ENCODE measurements at regions not wholly inside any gene's neighbourhood (a gene's known extent, or its start where the extent isn't known, plus 50 kb on each side); places are given as distances from the start of the nearest gene placed in this dataset.
A peak's percentile ranks its signal among the peaks of the same experiment; 100 is the strongest.

- peaks cover 0 to 6% (median 0%) of the 10 kb centered on the region in 5 experiments for H3K9me3 ChIP-seq (ENCODE audit: control extremely low read depth in 1 of 5, control insufficient read depth in 4 of 5, insufficient read depth in 2 of 5, low read depth in 1 of 5, low read length in 4 of 5)
- H3K27ac ChIP-seq (ENCODE audit: insufficient read depth in 1 of 2, low read depth in 1 of 2, low read length in 2 of 2, poor library complexity in 1 of 2, severe bottlenecking in 2 of 2), result no peak overlapping the region
- 93% methylated on average over 3 of the region's 7 CpGs for WGBS (ENCODE audit: insufficient coverage)
- DNase-seq, result no peak
- ChIA-PET CTCF (no interaction called here), POLR2A (no interaction called here)
- no peak overlapping the region for H3K4me3 ChIP-seq (ENCODE audit: control insufficient read depth in 1 of 7, extremely low read depth in 1 of 7, insufficient read depth in 4 of 7, low read depth in 2 of 7, low read length in 6 of 7)
- no peaks in the 10 kb centered on the region for H3K27me3 ChIP-seq (replicated peaks in 2 of 5; ENCODE audit: control insufficient read depth in 4 of 5, insufficient read depth in 5 of 5, low read length in 4 of 5)
- no peaks in the 10 kb centered on the region for H3K36me3 ChIP-seq (ENCODE audit: control insufficient read depth in 4 of 4, insufficient read depth in 4 of 4, low read length in 3 of 4)
- no peaks in the 10 kb centered on the region for H3K4me1 ChIP-seq (ENCODE audit: control extremely low read depth in 1 of 4, control insufficient read depth in 4 of 4, insufficient read depth in 4 of 4, low read length in 3 of 4)
Measured at GRCh38 chr13:31610270-31610998, 128.9 kb upstream of the RXFP2 start.

DNA sequence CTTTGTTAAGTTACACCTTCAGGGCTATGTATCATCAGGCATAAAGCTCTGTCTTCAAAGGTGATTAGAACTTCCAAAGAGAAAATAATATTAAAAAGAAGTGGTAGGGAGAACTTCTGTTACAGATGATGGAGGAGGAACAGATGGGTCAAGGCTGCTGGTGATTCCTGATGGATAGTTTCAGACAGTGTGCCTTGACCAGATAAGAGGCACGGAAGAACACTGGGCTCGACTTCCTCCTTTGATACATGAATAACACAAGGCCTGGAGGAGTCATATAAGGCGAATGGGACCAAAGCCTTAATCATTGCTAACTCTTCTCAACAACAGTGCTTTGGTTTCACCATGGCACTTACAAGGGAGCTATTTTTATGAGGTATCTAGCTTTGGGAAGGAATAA lies 128.1 kb upstream of the RXFP2 start:
- DNase-seq, result no peak
- 70% methylated on average over 2 of the region's 3 CpGs for WGBS (ENCODE audit: insufficient coverage)
- H3K9me3 ChIP-seq (ENCODE audit: control extremely low read depth in 1 of 5, control insufficient read depth in 4 of 5, insufficient read depth in 2 of 5, low read depth in 1 of 5, low read length in 4 of 5), result peaks cover 0 to 6% (median 0%) of the 10 kb centered on the region in 5 experiments

GRCh38 chr13:31614073-31614472 lies 125.3 kb upstream of the RXFP2 start:
- H3K4me3 ChIP-seq (ENCODE audit: control insufficient read depth in 1 of 7, extremely low read depth in 1 of 7, insufficient read depth in 4 of 7, low read depth in 2 of 7, low read length in 6 of 7), result no peak overlapping the region
- ChIA-PET CTCF (no interaction called here), POLR2A (no interaction called here)
- WGBS (ENCODE audit: insufficient coverage), result 79% methylated on average over 3 of the region's 3 CpGs
- no peaks in the 10 kb centered on the region for H3K27me3 ChIP-seq (replicated peaks in 2 of 5; ENCODE audit: control insufficient read depth in 4 of 5, insufficient read depth in 5 of 5, low read length in 4 of 5)
- H3K4me1 ChIP-seq (ENCODE audit: control extremely low read depth in 1 of 4, control insufficient read depth in 4 of 4, insufficient read depth in 4 of 4, low read length in 3 of 4), result no peaks in the 10 kb centered on the region
- no peak overlapping the region for H3K27ac ChIP-seq (ENCODE audit: insufficient read depth in 1 of 2, low read depth in 1 of 2, low read length in 2 of 2, poor library complexity in 1 of 2, severe bottlenecking in 2 of 2)
- peaks cover 0 to 6% (median 0%) of the 10 kb centered on the region in 5 experiments for H3K9me3 ChIP-seq (ENCODE audit: control extremely low read depth in 1 of 5, control insufficient read depth in 4 of 5, insufficient read depth in 2 of 5, low read depth in 1 of 5, low read length in 4 of 5)
- DNase-seq, result no peak
- no peaks in the 10 kb centered on the region for H3K36me3 ChIP-seq (ENCODE audit: control insufficient read depth in 4 of 4, insufficient read depth in 4 of 4, low read length in 3 of 4)

More for the DNA sequence above, 128.1 kb upstream of the RXFP2 start:
- Histone ChIP-seq H3K4me1 (ENCODE audit: control extremely low read depth in 1 of 4, control insufficient read depth in 4 of 4, insufficient read depth in 4 of 4, low read length in 3 of 4) (no peaks in the 10 kb centered on the region), H3K4me3 (ENCODE audit: control insufficient read depth in 1 of 7, extremely low read depth in 1 of 7, insufficient read depth in 4 of 7, low read depth in 2 of 7, low read length in 6 of 7) (no peak overlapping the region), H3K27ac (ENCODE audit: insufficient read depth in 1 of 2, low read depth in 1 of 2, low read length in 2 of 2, poor library complexity in 1 of 2, severe bottlenecking in 2 of 2) (no peak overlapping the region), H3K36me3 (ENCODE audit: control insufficient read depth in 4 of 4, insufficient read depth in 4 of 4, low read length in 3 of 4) (no peaks in the 10 kb centered on the region), H3K27me3 (replicated peaks in 2 of 5; ENCODE audit: control insufficient read depth in 4 of 5, insufficient read depth in 5 of 5, low read length in 4 of 5) (no peaks in the 10 kb centered on the region)
- CTCF ChIA-PET, result no interaction called here
- POLR2A ChIA-PET, result no interaction called here

GRCh38 chr13:31614704-31615103 lies 124.6 kb upstream of the RXFP2 start:
- no peak overlapping the region for H3K27ac ChIP-seq (ENCODE audit: insufficient read depth in 1 of 2, low read depth in 1 of 2, low read length in 2 of 2, poor library complexity in 1 of 2, severe bottlenecking in 2 of 2)
- peaks cover 0 to 6% (median 0%) of the 10 kb centered on the region in 5 experiments for H3K9me3 ChIP-seq (ENCODE audit: control extremely low read depth in 1 of 5, control insufficient read depth in 4 of 5, insufficient read depth in 2 of 5, low read depth in 1 of 5, low read length in 4 of 5)
- no peaks in the 10 kb centered on the region for H3K36me3 ChIP-seq (ENCODE audit: control insufficient read depth in 4 of 4, insufficient read depth in 4 of 4, low read length in 3 of 4)
- no peak overlapping the region for H3K4me3 ChIP-seq (ENCODE audit: control insufficient read depth in 1 of 7, extremely low read depth in 1 of 7, insufficient read depth in 4 of 7, low read depth in 2 of 7, low read length in 6 of 7)
- H3K27me3 ChIP-seq (replicated peaks in 2 of 5; ENCODE audit: control insufficient read depth in 4 of 5, insufficient read depth in 5 of 5, low read length in 4 of 5), result no peaks in the 10 kb centered on the region
- ChIA-PET CTCF (no interaction called here), POLR2A (no interaction called here)
- H3K4me1 ChIP-seq (ENCODE audit: control extremely low read depth in 1 of 4, control insufficient read depth in 4 of 4, insufficient read depth in 4 of 4, low read length in 3 of 4), result no peaks in the 10 kb centered on the region
- DNase-seq, result no peak
- no CpG with 5 or more reads among the region's 1 CpG for WGBS (ENCODE audit: insufficient coverage)

DNA sequence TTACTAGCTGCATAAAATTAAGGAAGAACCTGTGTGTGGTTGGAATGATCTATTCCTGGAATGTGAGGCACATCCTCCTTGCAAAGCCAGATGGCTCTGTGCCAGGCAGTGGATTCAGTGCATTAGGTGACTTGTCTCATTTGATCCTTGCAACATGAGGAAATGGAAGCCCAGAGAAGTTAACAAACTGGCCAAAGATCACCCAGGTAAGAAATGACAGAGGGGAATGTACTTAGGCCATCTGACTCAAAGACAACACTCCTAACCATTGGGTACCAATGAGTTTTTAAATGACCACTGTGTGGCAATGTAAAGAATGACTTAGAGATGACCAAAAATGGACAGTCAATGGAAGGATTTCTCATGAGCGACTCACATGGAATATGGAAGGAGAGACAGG lies 114.2 kb upstream of the RXFP2 start:
- no peak for DNase-seq
- no peak overlapping the region for H3K27ac ChIP-seq (ENCODE audit: insufficient read depth in 1 of 2, low read depth in 1 of 2, low read length in 2 of 2, poor library complexity in 1 of 2, severe bottlenecking in 2 of 2)
- POLR2A ChIA-PET, result no interaction called here
- H3K4me1 ChIP-seq (ENCODE audit: control extremely low read depth in 1 of 4, control insufficient read depth in 4 of 4, insufficient read depth in 4 of 4, low read length in 3 of 4), result peaks cover 0 to 10% (median 8%) of the 10 kb centered on the region in 4 experiments
- CTCF ChIA-PET, result no interaction called here
- no peaks in the 10 kb centered on the region for H3K27me3 ChIP-seq (replicated peaks in 2 of 5; ENCODE audit: control insufficient read depth in 4 of 5, insufficient read depth in 5 of 5, low read length in 4 of 5)
- WGBS (ENCODE audit: insufficient coverage), result 88% methylated on average over 1 of the region's 1 CpG
- peaks cover 0 to 2% (median 0%) of the 10 kb centered on the region in 5 experiments for H3K9me3 ChIP-seq (ENCODE audit: control extremely low read depth in 1 of 5, control insufficient read depth in 4 of 5, insufficient read depth in 2 of 5, low read depth in 1 of 5, low read length in 4 of 5)
- no peaks in the 10 kb centered on the region for H3K36me3 ChIP-seq (ENCODE audit: control insufficient read depth in 4 of 4, insufficient read depth in 4 of 4, low read length in 3 of 4)
- H3K4me3 ChIP-seq (ENCODE audit: control insufficient read depth in 1 of 7, extremely low read depth in 1 of 7, insufficient read depth in 4 of 7, low read depth in 2 of 7, low read length in 6 of 7), result no peak overlapping the region

- H3K36me3 ChIP-seq (ENCODE audit: control insufficient read depth in 4 of 4, insufficient read depth in 4 of 4, low read length in 3 of 4), result no peaks in the 10 kb centered on the region
- H3K4me1 ChIP-seq (ENCODE audit: control extremely low read depth in 1 of 4, control insufficient read depth in 4 of 4, insufficient read depth in 4 of 4, low read length in 3 of 4), result peaks cover 0 to 13% (median 8%) of the 10 kb centered on the region in 4 experiments
- DNase-seq, result no peak
- H3K27ac ChIP-seq (ENCODE audit: insufficient read depth in 1 of 2, low read depth in 1 of 2, low read length in 2 of 2, poor library complexity in 1 of 2, severe bottlenecking in 2 of 2), result no peak overlapping the region
- H3K9me3 ChIP-seq (ENCODE audit: control extremely low read depth in 1 of 5, control insufficient read depth in 4 of 5, insufficient read depth in 2 of 5, low read depth in 1 of 5, low read length in 4 of 5), result peaks cover 0 to 2% (median 0%) of the 10 kb centered on the region in 5 experiments
- no peaks in the 10 kb centered on the region for H3K27me3 ChIP-seq (replicated peaks in 2 of 5; ENCODE audit: control insufficient read depth in 4 of 5, insufficient read depth in 5 of 5, low read length in 4 of 5)
- ChIA-PET POLR2A (no interaction called here), CTCF (interaction anchor here (1.0 kb wide), 1 partner anchor 11 kb away, joined by 3 read pairs; no protein-coding TSS in a partner anchor)
- 100% methylated on average over 1 of the region's 3 CpGs for WGBS (ENCODE audit: insufficient coverage)
- H3K4me3 ChIP-seq (ENCODE audit: control insufficient read depth in 1 of 7, extremely low read depth in 1 of 7, insufficient read depth in 4 of 7, low read depth in 2 of 7, low read length in 6 of 7), result no peak overlapping the region
Measured at GRCh38 chr13:31627097-31627845, 112.1 kb upstream of the RXFP2 start.

- CTCF ChIA-PET, result no interaction called here
- POLR2A ChIA-PET, result no interaction called here
- no peak overlapping the region for H3K27ac ChIP-seq (ENCODE audit: insufficient read depth in 1 of 2, low read depth in 1 of 2, low read length in 2 of 2, poor library complexity in 1 of 2, severe bottlenecking in 2 of 2)
- H3K4me3 ChIP-seq (ENCODE audit: control insufficient read depth in 1 of 7, extremely low read depth in 1 of 7, insufficient read depth in 4 of 7, low read depth in 2 of 7, low read length in 6 of 7), result peak overlapping the region in 2 of 7 experiments; percentile 1 to 23
- H3K9me3 ChIP-seq (ENCODE audit: control extremely low read depth in 1 of 5, control insufficient read depth in 4 of 5, insufficient read depth in 2 of 5, low read depth in 1 of 5, low read length in 4 of 5), result no peaks in the 10 kb centered on the region
- H3K27me3 ChIP-seq (replicated peaks in 2 of 5; ENCODE audit: control insufficient read depth in 4 of 5, insufficient read depth in 5 of 5, low read length in 4 of 5), result no peaks in the 10 kb centered on the region
- peaks cover 0 to 13% (median 8%) of the 10 kb centered on the region in 4 experiments for H3K4me1 ChIP-seq (ENCODE audit: control extremely low read depth in 1 of 4, control insufficient read depth in 4 of 4, insufficient read depth in 4 of 4, low read length in 3 of 4)
- 6% methylated on average over 3 of the region's 3 CpGs for WGBS (ENCODE audit: insufficient coverage)
- H3K36me3 ChIP-seq (ENCODE audit: control insufficient read depth in 4 of 4, insufficient read depth in 4 of 4, low read length in 3 of 4), result no peaks in the 10 kb centered on the region
- peak in 2 of 3 donors; percentile 21 to 55 for DNase-seq
Measured at GRCh38 chr13:31629085-31629780, 110.1 kb upstream of the RXFP2 start.

Measured in common myeloid progenitor, CD34-positive (primary cell).